Amygdala (tissue), 56 donors: ENCODE measurements at regions not wholly inside any gene's neighbourhood (a gene's known extent, or its start where the extent isn't known, plus 50 kb on each side); places are given as distances from the start of the nearest gene placed in this dataset.
"Not testable (repeated sequence)": the region's sequence is repeated elsewhere in the genome, so short reads cannot be mapped to it uniquely, and the experiment has no call there.

Experiments used
- DNase-seq, 56 donors: peaks; one replicate each; lab custom pipeline; 2025; lab: John Stamatoyannopoulos, UW

GRCh38 chr2:87647737-87648498, 100.0 kb upstream of the PLGLB2 start:
- DNase-seq, result not testable (repeated sequence)

DNA sequence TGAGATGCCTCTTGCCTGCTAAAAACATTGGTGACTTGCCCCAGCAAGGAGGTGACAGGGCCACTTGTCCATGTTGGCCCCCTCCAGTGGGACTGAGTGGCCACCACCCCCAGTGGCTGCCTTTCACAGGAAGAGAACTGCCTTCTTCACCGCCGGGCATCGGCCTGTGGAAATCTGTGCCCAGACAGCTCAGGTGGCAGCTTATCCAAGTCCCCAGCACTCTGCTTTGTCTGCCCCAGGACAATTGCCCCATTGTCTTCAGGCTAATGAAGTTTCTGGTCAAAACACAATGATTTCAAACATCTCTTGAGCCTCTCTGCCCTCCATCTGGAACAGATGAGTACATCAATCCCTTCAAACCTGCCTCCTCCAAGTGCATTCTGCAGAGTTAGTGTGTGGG, 99.1 kb upstream of the PLGLB2 start:
- not testable (repeated sequence) for DNase-seq

DNA sequence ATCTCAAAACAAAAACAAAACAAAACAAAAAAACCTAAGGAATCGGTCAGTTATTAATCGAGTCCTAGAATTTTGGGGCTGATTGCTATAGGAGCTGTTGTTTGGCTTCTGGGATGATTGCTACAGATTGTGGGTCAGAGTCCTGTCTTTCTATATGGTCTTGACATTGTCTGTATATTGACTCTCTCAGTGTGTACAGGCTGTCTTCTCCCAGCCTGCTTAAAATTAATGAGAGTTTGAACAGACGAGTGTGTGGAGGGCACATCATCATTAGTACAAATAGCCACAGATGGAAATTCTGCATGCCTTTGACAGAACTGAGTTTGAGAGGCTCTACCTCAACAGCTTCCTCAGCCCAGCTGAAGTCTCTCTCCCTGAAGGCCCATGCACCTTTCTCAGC, 98.0 kb upstream of the PLGLB2 start:
- not testable (repeated sequence) for DNase-seq

DNA sequence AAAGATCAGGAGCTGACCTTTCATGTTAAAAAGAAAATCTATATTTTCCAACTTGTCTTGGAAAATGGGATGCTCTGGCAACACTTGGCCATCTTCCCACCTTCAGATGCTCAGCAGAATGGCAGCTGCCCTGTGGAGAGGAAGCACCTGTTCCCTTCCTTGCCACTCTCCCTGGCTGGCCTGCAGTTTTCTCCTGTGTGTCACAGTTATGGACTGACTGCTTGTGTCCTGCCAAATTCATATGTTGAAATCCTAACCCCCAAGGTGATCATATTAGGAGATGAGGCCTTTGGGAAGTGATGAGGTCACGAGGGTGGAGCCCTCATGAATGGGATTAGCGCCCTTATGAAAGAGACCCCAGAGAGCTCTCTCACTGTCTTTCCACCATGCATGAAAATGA, 97.0 kb upstream of the PLGLB2 start:
- DNase-seq, result not testable (repeated sequence)

GRCh38 chr2:87651589-87651988, 96.3 kb upstream of the PLGLB2 start:
- not testable (repeated sequence) for DNase-seq

DNA sequence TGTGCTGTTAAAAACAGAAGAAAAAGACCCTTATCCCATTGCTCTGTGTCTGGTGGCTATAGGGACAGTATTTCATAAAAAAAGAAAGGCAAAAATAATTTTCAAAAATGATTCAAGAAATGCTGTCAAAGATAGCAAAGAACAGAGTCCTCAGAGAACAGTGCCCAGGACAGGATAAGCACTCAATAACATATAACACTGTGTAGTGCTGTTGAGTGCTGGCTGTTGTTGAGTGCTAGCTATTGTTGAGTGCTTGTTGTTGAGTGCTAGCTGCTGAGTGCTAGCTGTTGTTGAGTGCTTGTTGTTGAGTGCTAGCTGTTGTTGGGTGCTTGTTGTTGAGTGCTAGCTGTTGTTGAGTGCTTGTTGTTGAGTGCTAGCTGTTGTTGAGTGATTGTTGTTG, 94.5 kb upstream of the PLGLB2 start:
- not testable (repeated sequence) for DNase-seq

DNA sequence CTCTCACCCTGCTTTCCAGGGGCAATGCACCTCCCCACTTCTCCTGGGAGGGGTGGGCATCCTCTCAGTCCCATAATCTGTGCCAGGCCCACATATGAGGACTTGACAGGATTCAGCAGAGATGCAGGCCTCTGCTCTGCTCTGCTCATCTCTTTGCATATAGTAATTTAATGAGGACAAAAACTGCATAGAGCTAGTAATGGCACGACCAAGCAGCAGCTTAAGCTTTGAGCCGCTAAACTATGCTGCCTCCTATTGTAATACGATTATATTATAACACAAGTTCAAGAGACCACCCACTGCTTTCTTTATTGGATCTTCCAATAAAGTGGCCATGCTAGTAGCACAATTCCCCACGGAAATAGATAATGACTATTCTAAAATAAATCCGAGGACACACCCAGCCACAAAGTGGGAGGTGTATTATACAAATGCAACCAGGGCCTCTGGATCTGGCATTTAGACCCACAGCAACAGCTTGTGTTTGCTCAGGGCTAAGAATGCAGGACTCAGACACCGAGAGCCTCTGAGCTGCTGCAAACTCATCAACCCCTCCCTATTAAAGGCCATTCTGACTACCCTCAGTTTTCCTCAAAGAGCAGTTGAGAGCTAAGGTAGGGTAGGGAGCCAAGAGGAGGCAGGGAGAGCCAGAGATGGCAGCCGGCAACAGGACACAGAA, 93.6 kb upstream of the PLGLB2 start:
- not testable (repeated sequence) for DNase-seq

DNA sequence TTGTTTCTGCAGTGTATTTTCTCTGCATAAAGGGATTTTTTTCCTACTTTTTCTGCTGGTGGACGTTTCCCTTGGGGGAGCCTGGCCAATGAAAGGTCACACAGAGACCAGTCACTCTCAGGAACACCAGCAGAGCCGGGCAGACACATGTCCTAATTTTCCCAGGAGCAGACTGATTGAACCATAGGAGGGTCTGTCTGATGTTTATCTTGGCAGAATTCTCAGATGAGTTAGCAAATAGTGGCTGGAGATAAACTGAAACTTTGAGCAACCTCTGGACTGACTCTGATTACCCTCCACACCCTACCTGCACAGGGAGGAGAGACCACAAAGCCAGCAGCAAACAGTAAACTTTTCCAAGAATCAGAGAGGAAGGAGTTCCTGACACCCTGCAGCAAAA, 90.0 kb upstream of the PLGLB2 start:
- not testable (repeated sequence) for DNase-seq

- DNase-seq, result not testable (repeated sequence)
Measured at GRCh38 chr2:87658357-87658756, 89.5 kb upstream of the PLGLB2 start.

DNA sequence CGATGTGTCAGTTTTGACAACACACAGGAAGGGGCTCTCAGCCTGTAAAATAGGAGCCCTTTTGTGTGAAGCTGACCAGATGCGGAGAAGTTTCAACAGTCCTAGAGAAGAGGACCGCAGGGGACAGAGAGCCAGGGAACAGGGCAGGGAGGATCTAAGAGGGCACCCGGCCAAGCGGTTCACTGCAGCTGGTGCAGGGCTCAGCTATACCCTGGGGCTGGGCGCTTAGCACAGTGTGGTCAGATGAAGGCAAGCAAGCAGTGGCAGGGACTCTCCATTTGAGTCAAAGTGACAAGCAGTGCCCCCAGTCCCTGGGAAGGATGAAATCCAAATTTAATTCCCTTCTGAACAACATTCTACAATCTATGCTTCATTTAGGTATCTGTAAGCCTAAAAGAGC, 88.9 kb upstream of the PLGLB2 start:
- not testable (repeated sequence) for DNase-seq

GRCh38 chr2:87660164-87660563, 87.7 kb upstream of the PLGLB2 start:
- DNase-seq, result not testable (repeated sequence)

DNA sequence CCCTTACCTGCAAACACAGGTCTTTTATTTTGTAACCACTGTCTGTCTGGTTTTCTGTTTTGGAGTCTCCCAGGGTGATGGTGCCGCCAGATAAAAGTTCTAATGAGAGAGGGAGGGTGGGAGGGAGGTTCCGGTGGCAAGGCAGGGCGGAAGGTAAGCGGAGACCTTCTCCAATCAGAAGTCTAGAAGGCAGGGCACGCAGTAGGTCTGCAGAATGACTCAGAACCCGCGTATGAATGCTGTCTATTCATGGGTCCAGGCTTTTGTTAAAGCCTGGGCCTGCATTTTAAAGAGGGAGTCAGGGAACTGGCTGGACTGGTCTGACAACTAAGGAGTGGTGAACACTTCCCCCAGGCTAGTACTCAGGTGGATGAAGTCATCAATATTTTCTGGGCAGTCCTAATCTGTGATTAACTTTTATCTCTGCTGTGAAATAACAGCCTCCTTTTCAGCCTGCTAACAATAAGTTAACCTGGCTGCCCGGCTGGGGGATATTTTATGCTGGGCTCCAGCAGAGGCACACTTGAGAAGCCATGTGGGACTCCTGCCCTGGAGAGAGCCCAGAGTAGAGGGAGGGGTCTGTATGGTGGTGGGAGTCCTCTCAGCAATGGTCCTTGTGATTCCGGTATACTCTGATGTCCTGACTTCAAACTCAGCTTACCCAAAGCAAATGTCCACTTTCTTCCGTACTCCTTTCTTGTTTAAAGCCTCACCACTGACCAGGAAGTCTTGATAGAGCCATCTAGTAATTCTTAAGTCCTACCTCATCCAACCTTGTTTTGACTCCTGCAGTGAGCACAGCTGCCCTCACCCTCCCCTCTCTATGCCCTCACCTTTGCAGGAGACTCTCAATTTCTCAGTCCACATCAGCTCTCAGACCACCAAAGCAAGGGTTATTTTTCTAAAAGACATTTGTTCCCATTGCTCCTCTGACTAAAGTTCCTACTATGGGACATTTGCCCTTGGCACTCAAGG, 85.3 kb upstream of the PLGLB2 start:
- not testable (repeated sequence) for DNase-seq

- not testable (repeated sequence) for DNase-seq
Measured at GRCh38 chr2:87663347-87663746, 84.5 kb upstream of the PLGLB2 start.

- not testable (repeated sequence) for DNase-seq
Measured at GRCh38 chr2:87667027-87667426, 80.9 kb upstream of the PLGLB2 start.

DNA sequence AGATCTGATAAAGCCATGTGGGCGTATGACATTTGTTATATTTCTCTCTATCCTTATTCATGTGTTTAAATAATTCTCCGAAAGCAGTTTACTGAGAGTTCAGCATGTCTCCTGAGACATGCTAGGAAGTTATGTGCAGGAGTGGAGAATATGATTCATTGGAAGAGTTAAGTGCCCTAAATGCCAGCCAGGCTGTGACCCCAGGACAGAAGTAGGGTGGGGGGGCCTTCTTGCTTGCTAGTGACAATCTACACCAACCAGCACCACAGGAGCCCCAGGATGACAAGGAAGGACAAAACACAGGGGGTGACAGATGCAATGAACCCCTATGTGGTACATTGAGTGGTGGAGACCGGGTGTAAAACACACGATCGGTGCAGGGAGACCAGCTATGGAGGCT, 79.5 kb upstream of the PLGLB2 start:
- DNase-seq, result not testable (repeated sequence)

DNA sequence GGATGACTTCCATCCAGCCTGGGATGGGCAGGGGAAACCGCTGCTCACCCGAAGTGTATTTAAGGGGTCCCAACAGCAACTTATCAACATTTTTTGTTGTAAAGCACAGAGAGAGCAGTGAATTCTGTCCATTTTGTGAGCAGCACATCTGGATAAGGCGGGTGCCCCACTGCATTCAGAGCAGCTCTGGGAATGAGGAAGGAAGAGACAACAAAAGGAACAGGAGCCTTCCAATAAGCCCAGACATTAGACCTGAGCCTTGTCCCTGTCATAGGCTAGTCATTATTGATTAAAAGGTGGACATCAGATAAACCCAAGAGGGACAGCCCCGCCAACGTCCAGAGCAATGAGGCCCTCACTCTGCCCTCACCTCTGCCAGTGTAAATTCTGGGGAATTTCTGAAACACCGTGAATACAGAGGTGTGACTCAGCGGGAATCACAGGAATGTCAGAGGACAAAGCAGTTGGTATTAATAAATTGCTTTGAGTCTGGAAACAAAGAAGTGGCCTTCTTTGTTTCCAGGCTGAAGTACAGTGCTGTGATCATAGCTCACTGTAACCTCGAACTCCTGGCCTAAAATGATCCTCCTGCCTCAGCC, 78.2 kb upstream of the PLGLB2 start:
- DNase-seq, result not testable (repeated sequence)

DNA sequence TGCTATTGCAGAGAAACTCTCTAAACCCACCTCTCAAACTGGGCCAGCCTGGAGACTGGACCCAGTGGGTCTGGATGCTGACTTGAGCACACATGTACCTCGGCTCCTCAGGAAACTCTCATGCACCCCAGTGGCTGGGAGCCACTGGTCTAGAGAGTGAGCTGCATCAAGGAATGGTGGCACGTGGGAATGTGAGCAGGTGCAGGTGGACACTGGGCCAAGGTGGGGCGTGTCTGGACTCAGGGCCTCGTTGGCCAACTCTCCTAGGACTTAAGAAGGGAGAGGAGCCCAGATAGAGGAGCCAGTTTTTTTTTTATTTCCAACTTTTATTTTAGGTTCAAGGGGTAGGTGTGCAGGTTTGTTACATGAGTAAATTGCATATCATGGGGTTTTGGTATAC, 75.5 kb upstream of the PLGLB2 start:
- not testable (repeated sequence) for DNase-seq

GRCh38 chr2:87674729-87675128, 73.2 kb upstream of the PLGLB2 start:
- not testable (repeated sequence) for DNase-seq

DNA sequence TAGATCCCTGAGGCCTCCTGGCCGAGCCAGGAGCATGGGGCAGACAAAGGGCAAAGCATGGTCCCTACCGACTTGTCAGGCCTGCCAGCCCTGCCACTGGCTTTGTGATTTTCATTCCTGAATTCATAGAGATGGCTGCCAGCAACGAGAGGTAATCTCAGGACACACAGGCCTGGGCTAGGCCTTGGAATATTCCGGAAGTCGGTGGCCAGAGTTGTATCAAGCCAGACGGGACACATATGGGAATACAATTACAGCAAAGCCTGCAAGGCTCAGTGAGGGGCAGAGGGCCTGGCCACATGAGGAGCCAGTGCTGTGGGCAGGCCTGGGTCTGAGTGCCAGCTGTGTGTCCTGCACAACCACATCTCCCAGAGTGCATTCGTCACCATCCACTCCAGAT, 72.4 kb upstream of the PLGLB2 start:
- DNase-seq, result not testable (repeated sequence)

DNA sequence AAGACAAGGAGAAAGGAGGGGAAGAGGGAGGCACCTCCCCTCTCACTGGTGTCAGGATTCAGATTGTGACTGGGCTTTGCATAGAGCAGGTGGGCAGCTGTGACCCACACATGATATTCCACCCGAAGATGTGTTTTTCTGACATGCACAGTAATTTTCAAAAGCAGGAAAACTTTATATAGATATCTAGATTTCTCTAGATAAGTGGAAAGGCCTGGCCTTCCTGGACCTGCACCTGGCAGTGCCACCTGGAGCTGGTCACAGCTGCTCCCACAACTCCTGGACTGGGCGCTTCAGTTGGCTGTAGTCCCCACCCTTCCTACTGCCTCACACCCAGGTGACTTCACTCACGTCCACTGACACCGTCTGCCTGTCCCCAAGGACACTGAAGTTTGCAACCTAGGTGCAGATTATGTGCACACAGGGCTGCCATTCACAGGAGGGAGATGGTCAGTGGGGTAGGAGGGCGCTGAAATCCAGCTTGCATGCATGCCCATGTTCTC, 70.4 kb upstream of the PLGLB2 start:
- DNase-seq, result not testable (repeated sequence)
